BJ (cell line): ENCODE measurements at regions not wholly inside any gene's neighbourhood (a gene's known extent, or its start where the extent isn't known, plus 50 kb on each side); places are given as distances from the start of the nearest gene placed in this dataset.

Source experiments
- CTCF ChIA-PET: fragments of 350-600 bp; formaldehyde crosslinking; extraction: SDS; loops from one replicate; lab custom pipeline; 2021; ENCODE audit warnings: antibody characterized with exemption, inconsistent platforms; lab: Yijun Ruan, JAX
- POLR2A ChIA-PET: fragments of 300-600 bp; sonication (Branson Sonifier 250); formaldehyde crosslinking; extraction: SDS; loops from one replicate; lab custom pipeline; 2021; ENCODE audit warnings: antibody characterized with exemption; lab: Charles Lee
- DNase-seq: peaks from one replicate; pipeline ENCODE4 v3.0.0-alpha.2; 2011; ENCODE audit warnings: low read depth
- H3K27me3 ChIP-seq: 2 replicates; pipeline ENCODE4 v1.6.0; 2011; ENCODE audit warnings: low read length; ENCODE audit not compliant: control insufficient read depth, insufficient read depth
- H3K36me3 ChIP-seq: 2 replicates; pipeline ENCODE4 v1.5.1; 2011; ENCODE audit warnings: low read length; ENCODE audit not compliant: control insufficient read depth, insufficient read depth
- H3K4me3 ChIP-seq: 2 replicates; pipeline ENCODE4 v1.5.1; 2011; ENCODE audit warnings: low read depth, mild to moderate bottlenecking, control low read depth, low read length
- CTCF ChIP-seq: IDR thresholded peaks from 2 replicates; pipeline ENCODE4 v1.5.1; 2011; ENCODE audit warnings: low read depth, mild to moderate bottlenecking, control low read depth, inconsistent platforms, low read length, moderate library complexity; ENCODE audit not compliant: insufficient read depth

- ChIA-PET POLR2A (no interaction called here), CTCF (no interaction called here)
- no peaks in the 10 kb centered on the region for H3K36me3 ChIP-seq
- no peaks in the 10 kb centered on the region for H3K27me3 ChIP-seq
- no peak for TF ChIP-seq CTCF
- no peak for DNase-seq
- no peak overlapping the region for H3K4me3 ChIP-seq
Measured at GRCh38 chr17:53646835-53647234, 175.9 kb upstream of the KIF2B start.

- H3K36me3 ChIP-seq = no peaks in the 10 kb centered on the region
- TF ChIP-seq CTCF = no peak
- no peak for DNase-seq
- H3K27me3 ChIP-seq = no peaks in the 10 kb centered on the region
- H3K4me3 ChIP-seq = no peak overlapping the region
- CTCF ChIA-PET = no interaction called here
- POLR2A ChIA-PET = no interaction called here
Measured at GRCh38 chr17:53640808-53641207, 181.9 kb upstream of the KIF2B start.

- no peak for DNase-seq
- TF ChIP-seq CTCF = no peak
- POLR2A ChIA-PET = no interaction called here
- CTCF ChIA-PET = interaction anchor here (1.3 kb wide), 1 partner anchor 23 kb away, joined by 3 read pairs; no protein-coding TSS in a partner anchor
- Histone ChIP-seq H3K27me3 (no peaks in the 10 kb centered on the region), H3K36me3 (no peaks in the 10 kb centered on the region), H3K4me3 (no peak overlapping the region)
Measured at GRCh38 chr17:53635444-53635843, 187.3 kb upstream of the KIF2B start.

GRCh38 chr17:53633856-53634255, 188.9 kb upstream of the KIF2B start:
- Histone ChIP-seq H3K36me3 (no peaks in the 10 kb centered on the region), H3K27me3 (no peaks in the 10 kb centered on the region), H3K4me3 (no peak overlapping the region)
- TF ChIP-seq CTCF = no peak
- CTCF ChIA-PET = no interaction called here
- DNase-seq = no peak
- POLR2A ChIA-PET = no interaction called here

- Histone ChIP-seq H3K4me3 (no peak overlapping the region), H3K36me3 (no peaks in the 10 kb centered on the region), H3K27me3 (no peaks in the 10 kb centered on the region)
- ChIA-PET POLR2A (no interaction called here), CTCF (no interaction called here)
- DNase-seq = no peak
- TF ChIP-seq CTCF = no peak
Measured at GRCh38 chr17:53631486-53631885, 191.2 kb upstream of the KIF2B start.
